ENCODE measurements at regions not wholly inside any gene's neighbourhood (a gene's known extent, or its start where the extent isn't known, plus 50 kb on each side); places are given as distances from the start of the nearest gene placed in this dataset.

DNA sequence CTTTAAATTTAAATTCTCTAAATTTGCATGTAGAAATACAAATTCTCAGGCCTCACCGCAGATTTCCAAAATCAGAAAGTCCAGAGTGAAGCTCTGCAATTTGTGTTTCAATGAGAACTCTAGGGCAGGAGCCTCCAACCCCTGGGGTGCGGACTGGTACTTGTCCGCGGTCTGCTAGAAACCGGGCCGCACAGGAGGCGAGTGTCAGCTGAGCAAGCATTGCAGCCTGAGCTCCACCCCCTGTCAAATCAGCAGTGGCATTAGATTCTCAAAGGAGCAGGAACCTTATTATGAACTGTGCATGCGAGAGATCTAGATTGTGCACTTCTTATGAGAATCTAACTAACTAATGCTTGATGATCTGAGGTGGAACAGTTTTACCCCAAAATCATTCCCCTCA lies 203.0 kb upstream of the PCSK2 start:
- DNase-seq = peak; percentile 46

GRCh38 chr20:17024513-17025119 lies 202.2 kb upstream of the PCSK2 start:
- DNase-seq = no peak

DNA sequence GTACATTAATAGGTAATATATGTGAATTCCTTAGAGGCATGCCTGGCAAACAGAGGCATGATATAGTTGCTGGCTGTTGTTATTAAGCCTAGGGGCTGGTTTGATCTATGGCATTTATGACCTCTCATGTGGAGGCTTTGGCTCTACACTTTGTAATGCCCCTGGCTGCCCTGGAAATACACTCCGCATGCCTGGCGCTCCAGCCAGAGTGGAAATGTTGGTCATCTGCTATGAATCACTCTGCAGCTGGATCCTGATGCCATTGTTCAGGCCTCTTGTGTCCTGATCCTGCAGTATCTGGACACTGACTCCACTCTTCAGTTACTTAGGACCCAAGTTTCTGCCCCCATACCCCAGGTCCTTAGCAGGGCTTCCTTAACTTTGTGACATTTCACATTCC lies 200.5 kb upstream of the PCSK2 start:
- no peak for DNase-seq

DNA sequence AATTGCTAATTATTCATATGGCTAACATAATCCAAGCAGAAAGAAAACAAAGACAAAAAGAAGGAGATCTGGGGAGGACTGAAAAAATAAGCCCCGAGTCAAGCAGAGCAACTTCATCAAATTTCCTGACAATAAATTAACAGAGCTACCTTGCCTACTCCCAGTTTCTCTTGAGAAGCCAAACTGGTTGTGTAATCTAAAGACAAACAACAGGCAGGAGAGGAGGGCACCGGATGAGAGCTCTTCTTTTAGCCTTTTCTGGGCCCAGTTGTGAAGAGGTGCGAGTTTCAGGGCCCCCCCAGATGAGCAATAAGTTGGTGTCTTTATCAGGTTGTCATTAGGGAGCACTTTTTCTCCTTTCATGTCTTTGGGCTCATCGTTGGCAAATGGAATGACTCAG lies 197.1 kb upstream of the PCSK2 start:
- DNase-seq = no peak

DNA sequence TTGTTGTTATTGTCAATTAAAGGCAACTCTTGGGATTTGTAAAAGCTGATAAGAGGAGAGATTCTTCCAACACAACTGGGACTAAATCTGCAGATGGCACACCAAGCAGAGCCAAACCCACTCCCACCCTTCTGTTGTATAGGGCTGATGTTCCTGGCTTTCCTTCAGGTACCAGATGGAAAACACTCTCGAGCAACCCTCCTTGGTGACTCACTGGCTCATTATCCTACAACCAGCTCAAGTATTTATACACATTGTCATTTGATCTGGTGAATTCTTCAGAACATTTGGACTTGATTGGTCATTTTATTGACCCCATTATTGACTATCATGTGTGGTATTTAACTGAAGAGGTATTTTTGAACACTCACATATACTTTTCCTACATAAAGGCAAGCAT lies 190.3 kb upstream of the PCSK2 start:
- no peak for DNase-seq

- no peak for DNase-seq
These were observed 184.7 kb upstream of the PCSK2 start for GRCh38 chr20:17042122-17042521.

DNA sequence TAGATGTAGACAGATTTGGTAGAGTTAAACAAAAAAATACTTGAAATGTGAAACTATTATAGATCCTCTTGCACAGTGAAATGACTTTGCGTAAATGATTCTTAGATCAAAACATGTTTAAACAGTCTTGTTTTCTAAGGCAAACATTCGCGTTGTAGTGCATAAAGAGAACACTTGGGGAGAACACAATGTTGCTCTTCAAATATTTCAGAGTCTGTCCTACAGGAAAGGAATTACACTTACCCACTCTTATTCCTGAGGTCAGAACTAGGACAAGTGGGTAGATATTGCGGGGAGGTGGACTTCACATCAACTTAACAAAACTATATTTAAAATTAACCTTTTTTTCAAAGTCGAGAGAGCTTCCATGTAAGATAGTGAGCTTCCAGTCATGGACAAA lies 183.5 kb upstream of the PCSK2 start:
- no peak for DNase-seq

- DNase-seq = no peak
These were observed 181.9 kb upstream of the PCSK2 start for GRCh38 chr20:17044891-17045290.

DNA sequence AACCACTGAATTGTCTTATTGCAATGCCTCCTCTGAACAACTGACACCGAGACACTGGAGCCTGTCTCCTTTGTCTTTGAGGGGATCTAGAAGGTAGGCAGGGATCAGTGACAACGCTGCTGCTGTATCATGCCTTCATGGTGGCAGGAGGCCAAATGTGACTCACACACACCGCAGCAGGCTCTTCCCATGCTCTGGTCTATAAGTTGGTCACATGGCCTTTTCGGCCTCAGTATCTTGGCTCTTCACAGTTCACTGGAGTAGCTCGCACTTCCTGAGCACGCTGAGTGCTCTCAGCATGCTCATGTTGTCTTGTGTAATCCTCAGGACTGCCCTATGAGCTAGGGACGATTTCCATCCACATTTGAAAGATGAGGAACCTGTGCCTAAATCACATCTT lies 167.4 kb upstream of the PCSK2 start:
- DNase-seq = no peak

DNA sequence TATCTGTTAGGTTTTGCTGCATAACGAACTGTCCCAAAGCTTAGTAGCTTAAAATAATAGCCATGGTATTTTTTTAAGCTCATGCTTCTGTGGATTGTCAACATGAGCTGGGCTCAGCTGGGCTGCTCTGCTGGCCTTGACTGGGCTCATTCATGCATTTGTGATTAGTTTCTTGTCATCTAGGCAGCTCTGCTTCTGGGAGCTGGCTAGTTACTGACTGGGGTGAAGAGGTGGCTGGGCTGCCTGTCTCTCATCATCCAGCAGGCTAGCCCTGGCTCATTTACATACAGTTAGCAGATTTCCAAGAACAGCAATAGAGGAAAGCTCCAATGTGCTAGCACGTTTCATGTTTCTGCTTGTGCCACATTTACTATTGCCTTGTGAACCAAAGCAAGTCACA lies 165.1 kb upstream of the PCSK2 start:
- DNase-seq = no peak

- no peak for DNase-seq
These were observed 164.1 kb upstream of the PCSK2 start for GRCh38 chr20:17062712-17063111.

DNA sequence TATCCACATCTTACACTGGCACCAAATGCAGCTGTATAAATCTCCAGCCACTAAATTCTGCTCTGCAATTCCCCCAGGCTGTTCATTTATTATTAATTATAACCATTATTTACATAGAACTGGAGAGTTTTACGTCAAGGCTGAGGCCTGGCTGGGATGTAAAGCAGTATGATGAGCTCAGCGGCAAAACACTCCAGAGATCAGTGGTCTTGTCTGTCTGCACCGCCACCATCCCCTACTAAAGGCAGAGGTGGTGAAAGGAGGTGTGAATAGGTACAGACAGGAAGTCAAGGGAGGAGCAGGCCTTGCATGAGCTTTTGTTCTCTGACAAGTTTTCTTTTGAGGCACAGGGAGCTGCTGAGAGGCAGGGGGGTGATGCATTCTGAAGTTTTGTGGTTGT lies 159.9 kb upstream of the PCSK2 start:
- DNase-seq = no peak

DNA sequence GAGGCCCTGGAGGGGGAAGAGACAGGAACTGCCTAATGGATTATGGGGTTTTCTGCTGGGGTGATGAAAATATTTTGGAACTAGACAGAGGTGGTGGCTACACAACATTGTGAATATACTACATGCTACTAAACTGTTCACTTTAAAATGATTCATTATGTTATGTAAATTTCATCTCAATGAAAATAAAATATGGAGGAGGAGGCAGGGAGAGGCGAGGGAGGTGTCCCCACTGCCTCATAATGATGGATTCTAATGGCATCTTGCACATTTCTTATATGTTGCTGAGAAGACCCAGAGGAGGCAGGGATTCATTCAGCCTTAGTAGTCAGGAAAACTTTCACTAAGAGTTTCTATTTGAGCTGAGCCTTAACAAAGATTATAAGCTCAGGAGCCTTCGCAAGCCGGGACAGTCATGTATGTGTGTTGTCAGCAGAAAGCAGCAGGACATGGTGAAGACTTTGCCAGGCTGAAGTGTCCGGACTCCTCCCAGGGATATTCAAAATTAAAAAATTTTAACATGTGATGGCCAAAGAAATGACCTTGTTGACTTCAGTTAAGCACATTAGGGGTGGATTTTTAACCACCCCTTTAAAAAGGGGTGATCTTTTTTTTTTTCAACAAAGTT lies 158.6 kb upstream of the PCSK2 start:
- no peak for DNase-seq

DNA sequence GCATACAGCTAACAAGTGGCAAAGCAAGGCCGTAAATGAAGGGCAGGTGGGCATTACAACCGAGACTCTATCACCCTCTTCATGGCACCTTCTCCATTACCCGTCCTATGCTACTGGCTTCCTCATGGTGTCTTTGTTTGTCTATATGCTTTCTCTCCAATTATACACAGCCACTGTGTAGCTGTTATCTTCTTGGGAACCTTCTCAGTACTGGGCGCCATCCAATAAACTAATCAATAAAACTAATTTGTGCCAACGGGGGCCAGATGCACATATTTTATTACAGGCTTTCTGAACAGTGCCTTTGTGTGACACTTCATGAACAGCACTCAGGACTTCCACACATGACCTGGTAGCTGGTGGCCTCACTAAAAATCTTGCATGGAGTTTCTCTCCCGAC lies 149.8 kb upstream of the PCSK2 start:
- no peak for DNase-seq

DNA sequence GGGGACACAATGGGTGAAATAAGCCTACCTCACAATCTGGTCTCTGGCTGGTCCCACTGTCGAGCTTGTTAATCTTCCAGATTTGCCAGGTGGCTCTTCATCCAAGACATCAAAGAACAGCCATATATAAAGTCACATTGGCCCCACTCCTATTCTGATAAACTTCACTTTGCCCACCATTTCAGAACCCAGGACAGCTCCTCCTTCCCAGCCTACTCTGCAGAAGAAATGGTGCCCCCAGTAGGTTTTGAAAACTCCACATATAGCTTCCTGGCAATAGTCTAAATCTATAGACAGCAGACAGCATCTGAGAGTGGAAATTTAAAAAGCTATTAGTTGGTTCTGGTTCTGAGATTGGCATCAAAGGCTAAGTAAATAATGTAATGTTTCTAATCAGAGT lies 143.1 kb upstream of the PCSK2 start:
- DNase-seq = no peak

- no peak for DNase-seq
These were observed 141.9 kb upstream of the PCSK2 start for GRCh38 chr20:17084909-17085308.

DNA sequence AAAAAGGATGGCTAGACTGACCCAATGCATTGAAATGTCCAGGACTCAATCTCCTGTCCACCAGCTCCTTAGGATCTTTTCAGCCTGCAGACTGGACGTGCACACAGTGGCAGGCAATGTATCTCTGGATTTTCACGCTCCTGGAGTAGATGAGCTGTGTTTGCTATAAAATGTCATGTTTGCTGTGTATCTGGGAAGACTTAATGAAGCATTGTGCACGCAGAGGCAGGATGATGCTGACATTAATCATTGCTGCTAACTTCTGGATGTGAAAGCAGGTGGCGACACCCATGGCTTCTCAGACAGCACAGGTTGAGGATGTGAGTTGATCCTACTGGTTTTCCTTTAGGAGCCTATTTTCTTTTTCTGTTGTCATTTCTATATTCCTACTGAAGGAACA lies 133.1 kb upstream of the PCSK2 start:
- DNase-seq = no peak

GRCh38 chr20:17097603-17098002 lies 129.2 kb upstream of the PCSK2 start:
- no peak for DNase-seq

- no peak for DNase-seq
These were observed 126.3 kb upstream of the PCSK2 start for GRCh38 chr20:17100506-17100905.

DNA sequence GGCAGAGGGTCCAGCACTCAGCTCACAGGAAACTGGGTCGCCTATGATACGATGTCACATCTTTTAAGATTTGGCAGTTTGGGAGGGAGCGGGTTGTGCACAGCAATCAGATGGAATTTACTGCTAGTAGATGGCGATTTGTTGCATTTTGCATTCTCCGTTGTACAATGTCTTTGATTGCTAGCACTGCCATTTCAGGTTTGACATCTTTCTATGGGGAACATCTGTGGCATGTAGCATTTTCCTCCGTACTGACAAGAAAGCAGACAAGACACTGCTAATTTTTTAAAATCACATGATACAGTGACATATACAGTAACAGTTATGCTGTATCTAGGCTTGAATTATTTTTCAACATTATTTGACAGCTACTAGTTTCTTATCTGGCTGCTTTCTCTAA lies 119.7 kb upstream of the PCSK2 start:
- DNase-seq = no peak

GRCh38 chr20:17108896-17109295 lies 117.9 kb upstream of the PCSK2 start:
- DNase-seq = no peak

GRCh38 chr20:17109307-17109706 lies 117.5 kb upstream of the PCSK2 start:
- no peak for DNase-seq

GRCh38 chr20:17128206-17128605 lies 98.6 kb upstream of the PCSK2 start:
- no peak for DNase-seq

DNA sequence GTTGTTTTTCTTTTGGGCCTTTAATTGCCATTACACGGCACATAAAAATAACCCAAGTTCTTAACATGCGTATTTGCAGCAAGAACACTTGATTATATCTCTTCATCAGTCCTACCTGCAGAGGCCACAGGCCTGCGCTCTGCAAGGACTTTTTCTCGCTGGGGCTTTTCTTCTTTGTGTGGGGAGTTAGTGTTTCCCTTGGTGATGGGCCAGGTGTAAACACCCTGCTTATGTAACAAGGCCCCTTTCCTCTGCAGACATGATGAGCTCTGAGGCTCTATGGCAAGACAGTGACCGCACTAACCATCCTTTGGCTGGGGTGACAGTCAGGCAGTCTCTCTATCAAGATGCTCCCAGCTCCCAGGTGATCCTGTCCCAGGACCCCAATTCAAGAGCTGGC lies 97.8 kb upstream of the PCSK2 start:
- DNase-seq = no peak

GRCh38 chr20:17137692-17138091 lies 89.1 kb upstream of the PCSK2 start:
- no peak for DNase-seq
